K562 (cell line): ENCODE measurements at regions not wholly inside any gene's neighbourhood (a gene's known extent, or its start where the extent isn't known, plus 50 kb on each side); places are given as distances from the start of the nearest gene placed in this dataset.

Source experiments
- ATAC-seq: fragments of 200-7000 bp; cut with Tn5 transposase; 3 replicates; pipeline ENCODE4 v1.9.1; 2020; ENCODE audit warnings: moderate library complexity
- BruUV-seq: library from RNA; stranded (reverse); fragments of 400-500 nt; replicated peaks from 2 replicates; lab custom pipeline; 2021; lab: Mats Ljungman, UMichigan
- CTCF ChIA-PET: fragments of 300-600 bp; formaldehyde crosslinking; extraction: SDS; loops from one replicate; lab custom pipeline; 2021; ENCODE audit warnings: low intra/inter-chr PET ratio; lab: Yijun Ruan, JAX
- POLR2A ChIA-PET: fragments of 300-600, 350-650 bp; sonication (Branson Sonifier 250); formaldehyde crosslinking; extraction: SDS; loops from one replicate; lab custom pipeline; 2021; ENCODE audit warnings: antibody characterized with exemption, inconsistent platforms; lab: Yijun Ruan, JAX
- DNase-seq, 4 experiments: peaks; one replicate each; pipeline versions ENCODE4 v3.0.0 to v3.0.0-alpha.2; 2011 to 2018; ENCODE audit warnings: low spot score in 3 of 4, mixed read lengths in 3 of 4; ENCODE audit errors: extremely low read depth in 1 of 4
- FAIRE-seq: peaks from 2 replicates; lab custom pipeline; 2011; peaks lifted over from hg19 to GRCh38; lab: Jason Lieb, UNC
- H2AFZ ChIP-seq: 2 replicates; pipeline ENCODE4 v1.6.0; 2011; ENCODE audit warnings: low read depth, low read length, control low read depth, inconsistent platforms
- H3K27ac ChIP-seq: fragments of 200-600 bp; 3 replicates; pipeline ENCODE4 v1.8.0; 2011; ENCODE audit warnings: low read depth, mild to moderate bottlenecking, control low read depth, inconsistent platforms, low read length, moderate library complexity, mixed read lengths; ENCODE audit errors: extremely low read depth
- H3K27me3 ChIP-seq, 2 experiments: fragments of 300-600 bp in 1 of 2; 2 replicates in 1 of 2; 3 replicates in 1 of 2; pipeline versions ENCODE4 v1.6.0 to v1.8.0; 2011; ENCODE audit warnings: inconsistent platforms in 2 of 2, low read length in 2 of 2, mild to moderate bottlenecking in 1 of 2, mixed read lengths in 1 of 2, moderate library complexity in 1 of 2; ENCODE audit not compliant: control insufficient read depth in 2 of 2, insufficient read depth in 2 of 2
- H3K36me3 ChIP-seq: fragments of 300-600 bp; 3 replicates; pipeline ENCODE4 v1.8.0; 2011; ENCODE audit warnings: mild to moderate bottlenecking, low read length, inconsistent platforms; ENCODE audit not compliant: control insufficient read depth, insufficient read depth
- H3K4me1 ChIP-seq, 2 experiments: fragments of 200-600 bp in 1 of 2; replicated peaks in 1 of 2; 2 replicates in 1 of 2; 3 replicates in 1 of 2; pipeline versions ENCODE4 v1.5.1 to v1.8.0; 2011; ENCODE audit warnings: inconsistent platforms in 2 of 2, low read length in 2 of 2, mild to moderate bottlenecking in 1 of 2, mixed read lengths in 1 of 2, moderate library complexity in 1 of 2; ENCODE audit not compliant: control insufficient read depth in 2 of 2, insufficient read depth in 2 of 2
- H3K4me2 ChIP-seq: 2 replicates; pipeline ENCODE4 v1.6.1; 2011; ENCODE audit warnings: low read length, control low read depth, inconsistent platforms, mixed read lengths; ENCODE audit not compliant: insufficient read depth
- H3K4me3 ChIP-seq: fragments of 200-600 bp; sonication (generic), shearing (Covaris generic); 2 replicates; pipeline ENCODE4 v1.5.1; 2016; ENCODE audit warnings: control low read depth, inconsistent platforms
- H3K79me2 ChIP-seq: fragments of 200-600 bp; 3 replicates; pipeline ENCODE4 v1.8.0; 2011; ENCODE audit warnings: low read length, inconsistent platforms; ENCODE audit not compliant: control insufficient read depth, insufficient read depth
- H3K9ac ChIP-seq, 2 experiments: 2 replicates each; pipeline versions ENCODE4 v1.6.0 to v1.6.1; 2011; ENCODE audit warnings: low read depth in 2 of 2, low read length in 2 of 2, control low read depth in 1 of 2, inconsistent platforms in 1 of 2, mild to moderate bottlenecking in 1 of 2, mixed read lengths in 1 of 2; ENCODE audit not compliant: insufficient read depth in 1 of 2
- H3K9me1 ChIP-seq: one replicate; pipeline ENCODE4 v1.6.0; 2011; ENCODE audit warnings: inconsistent platforms, mild to moderate bottlenecking, low read length, moderate library complexity; ENCODE audit not compliant: control insufficient read depth, insufficient read depth
- H3K9me3 ChIP-seq: replicated peaks from 2 replicates; pipeline ENCODE4 v1.5.1; 2011; ENCODE audit warnings: low read depth, low read length, inconsistent platforms; ENCODE audit not compliant: control insufficient read depth, insufficient read depth
- H4K20me1 ChIP-seq: replicated peaks from 2 replicates; pipeline ENCODE4 v1.6.1; 2011; ENCODE audit warnings: low read length, inconsistent platforms, mixed read lengths; ENCODE audit not compliant: control insufficient read depth, insufficient read depth
- AFF1 ChIP-seq, 2 experiments: fragments of 450-650 bp; IDR thresholded peaks; 2 replicates each; pipeline ENCODE4 v1.6.1; 2018; ENCODE audit warnings: mild to moderate bottlenecking in 2 of 2, low read depth in 1 of 2; ENCODE audit not compliant: partially characterized antibody in 2 of 2
- CCAR2 ChIP-seq: fragments of 200-400 bp; formaldehyde crosslinking; IDR thresholded peaks from 2 replicates; pipeline ENCODE4 v1.6.1; 2017; ENCODE audit warnings: mild to moderate bottlenecking, low read depth, low read length
- CTCFL ChIP-seq: IDR thresholded peaks from 2 replicates; pipeline ENCODE4 v1.6.1; 2011; ENCODE audit warnings: borderline replicate concordance, low read depth, mild to moderate bottlenecking, moderate library complexity, low read length; ENCODE audit not compliant: insufficient read depth, poor library complexity, severe bottlenecking
- NFE2 ChIP-seq: IDR thresholded peaks from 2 replicates; pipeline ENCODE4 v1.6.1; 2014; ENCODE audit warnings: antibody characterized with exemption, low read depth
- NFRKB ChIP-seq: fragments of 450-650 bp; IDR thresholded peaks from 2 replicates; pipeline ENCODE4 v1.6.1; 2016; ENCODE audit warnings: low read depth
- PRMT5 ChIP-seq: sonication (generic); formaldehyde crosslinking; IDR thresholded peaks from 2 replicates; pipeline ENCODE4 v1.5.0; 2020; ENCODE audit warnings: missing genetic modification reagents
- RAD21 ChIP-seq, 2 experiments: fragments of 250-450 bp in 1 of 2; fragments of 450-650 bp in 1 of 2; sonication (Bioruptor Pico) in 1 of 2; formaldehyde crosslinking in 1 of 2; IDR thresholded peaks in 1 of 2; conservative IDR thresholded peaks in 1 of 2; 2 replicates each; pipeline versions ENCODE4 v1.4.0 to v1.8.0; 2020 to 2022; ENCODE audit warnings: mild to moderate bottlenecking in 2 of 2, moderate library complexity in 1 of 2
- YBX1 ChIP-seq: fragments of 450-650 bp; IDR thresholded peaks from 2 replicates; pipeline ENCODE4 v1.7.1; 2016; ENCODE audit warnings: mild to moderate bottlenecking
- ZNF12 ChIP-seq: sonication (generic); formaldehyde crosslinking; IDR thresholded peaks from 2 replicates; pipeline ENCODE4 v1.4.0; 2020; ENCODE audit warnings: mild to moderate bottlenecking, missing genetic modification reagents
- ZNF354B ChIP-seq: fragments of 250-450 bp; sonication (Bioruptor Pico); IDR thresholded peaks from 2 replicates; pipeline ENCODE4 v1.4.0; 2020
- ZNF639 ChIP-seq, 2 experiments: fragments of 200-800 bp in 1 of 2; sonication (Bioruptor generic) in 1 of 2; sonication (generic) in 1 of 2; formaldehyde crosslinking in 1 of 2; IDR thresholded peaks in 1 of 2; conservative IDR thresholded peaks in 1 of 2; 2 replicates each; pipeline versions ENCODE4 v1.5.0 to v1.6.1; 2016 to 2020; ENCODE audit warnings: missing compliant biosample characterization in 1 of 2, missing genetic modification characterization in 1 of 2, missing genetic modification reagents in 1 of 2
- WGBS: fragments of 100-300 bp; shearing (Covaris generic); methylation state at CpG from one replicate; pipeline ENCODE4 v1.1.6; 2016; ENCODE audit warnings: low coverage, mixed read lengths; ENCODE audit not compliant: insufficient coverage; ENCODE audit errors: missing lambda C conversion rate; 5-methylcytosine and 5-hydroxymethylcytosine counted together
- in situ Hi-C: fragments of 300-500 bp; cut with MboI; formaldehyde crosslinking; loops from 4 replicates; pipeline ENCODE4 v1.15.0; 2018; ENCODE audit warnings: inconsistent platforms, mixed read lengths
- intact Hi-C: fragments of 100-400 bp; cut with micrococcal nuclease; formaldehyde crosslinking; loops from 2 replicates; pipeline ENCODE4 v1.14.2; 2022

- ChIA-PET CTCF (no interaction called here), POLR2A (no interaction called here)
- no peaks in the 10 kb centered on the region for H3K36me3 ChIP-seq
- ATAC-seq (no peak), DNase-seq (no peak), FAIRE-seq (no peak)
- no peaks in the 10 kb centered on the region for H3K9me1 ChIP-seq
- H3K4me3 ChIP-seq = no peak overlapping the region
- in situ Hi-C loops (no loop called here), intact Hi-C loops (no loop called here)
- 0% methylated on average over 3 of the region's 3 CpGs for WGBS
- no peaks in the 10 kb centered on the region for H3K4me1 ChIP-seq
- H3K27me3 ChIP-seq = no peaks in the 10 kb centered on the region
- no peak overlapping the region for H3K9ac ChIP-seq
- no TSS peak for BruUV-seq
- H4K20me1 ChIP-seq = no peaks in the 10 kb centered on the region
- no peak overlapping the region for H3K27ac ChIP-seq
- no peak overlapping the region for H2AFZ ChIP-seq
- H3K4me2 ChIP-seq = no peak overlapping the region
- no peaks in the 10 kb centered on the region for H3K79me2 ChIP-seq
- TF ChIP-seq CTCFL = no peak
- TF ChIP-seq AFF1 (IDR thresholded peaks at IDR 0.05; ENCODE audit: low read depth in 1 of 2, partially characterized antibody in 2 of 2) = no peak
- no peak for TF ChIP-seq NFE2
- no peak for TF ChIP-seq YBX1
- no peak for TF ChIP-seq NFRKB
- no peak for TF ChIP-seq RAD21 (CRISPR knock-in tag; conservative IDR thresholded peaks at IDR 0.05 in 1 of 2, IDR thresholded peaks at IDR 0.05 in 1 of 2)
- TF ChIP-seq ZNF354B (CRISPR knock-in tag) = no peak
- no peak for TF ChIP-seq PRMT5 (CRISPR knock-in tag)
- no peak for TF ChIP-seq ZNF12
- TF ChIP-seq ZNF639 (CRISPR knock-in tag; conservative IDR thresholded peaks at IDR 0.05 in 1 of 2, IDR thresholded peaks at IDR 0.05 in 1 of 2) = no peak
- no peak for TF ChIP-seq CCAR2
- no peaks in the 10 kb centered on the region for H3K9me3 ChIP-seq
Observed at GRCh38 chr14:97349946-97350345, 552.8 kb downstream of the VRK1 start.
